Upper lobe of left lung (tissue), 6 donors: ENCODE measurements at regions not wholly inside any gene's neighbourhood (a gene's known extent, or its start where the extent isn't known, plus 50 kb on each side); places are given as distances from the start of the nearest gene placed in this dataset.
"Not testable (repeated sequence)": the region's sequence is repeated elsewhere in the genome, so short reads cannot be mapped to it uniquely, and the experiment has no call there.

Experiments
- ATAC-seq, 2 donors: fragments of 200-7000 bp; cut with Tn5 transposase; one replicate each; pipeline ENCODE4 v1.9.1; 2022; ENCODE audit warnings: mild to moderate bottlenecking in 2 of 2, moderate library complexity in 2 of 2; ENCODE audit not compliant: low FRiP score in 2 of 2
- DNase-seq, 2 donors: peaks; one replicate each; pipeline ENCODE4 v3.0.0-alpha.2; 2019 to 2020
- H3K27ac ChIP-seq, 4 donors: fragments of 200-600 bp; sonication (generic); one replicate each; pipeline ENCODE4 v1.5.1; 2016 to 2019
- H3K27me3 ChIP-seq, 4 donors: fragments of 200-600 bp; sonication (generic); one replicate each; pipeline ENCODE4 v1.5.1; 2017 to 2019
- H3K36me3 ChIP-seq, 4 donors: fragments of 200-600 bp; sonication (generic); one replicate each; pipeline ENCODE4 v1.5.1; 2016 to 2019
- H3K4me1 ChIP-seq, 4 donors: fragments of 200-600 bp; sonication (generic); one replicate each; pipeline ENCODE4 v1.5.1; 2018 to 2019
- H3K4me3 ChIP-seq, 4 donors: fragments of 200-600 bp; sonication (generic); one replicate each; pipeline ENCODE4 v1.5.1; 2017 to 2019; ENCODE audit warnings: mild to moderate bottlenecking in 2 of 4, moderate library complexity in 1 of 4
- H3K9me3 ChIP-seq, 4 donors: fragments of 200-600 bp; sonication (generic); one replicate each; pipeline ENCODE4 v1.5.1; 2018 to 2019
- EP300 ChIP-seq, 4 donors: sonication (generic); formaldehyde crosslinking; IDR thresholded peaks; one replicate each; pipeline ENCODE4 v1.5.1; 2017; ENCODE audit warnings: antibody characterized with exemption in 4 of 4, control low read depth in 2 of 4
- POLR2A ChIP-seq, 4 donors: fragments of 450-650 bp; IDR thresholded peaks; one replicate each; pipeline ENCODE4 v1.5.1; 2016 to 2017; ENCODE audit warnings: antibody characterized with exemption in 4 of 4, mild to moderate bottlenecking in 2 of 4
- POLR2AphosphoS5 ChIP-seq, 2 donors: sonication (generic); formaldehyde crosslinking; IDR thresholded peaks; one replicate each; pipeline ENCODE4 v1.5.1; 2017; ENCODE audit warnings: antibody characterized with exemption in 2 of 2
- WGBS, 2 donors: methylation state at CpG; one replicate each; pipeline ENCODE4 v1.1.5; 2017 to 2018; 5-methylcytosine and 5-hydroxymethylcytosine counted together
- TF ChIP-seq, protein P1 (sequence below), 6 experiments: fragments of 450-650 bp in 4 of 6; fragments of 200-600 bp in 2 of 6; sonication (generic) in 2 of 6; IDR thresholded peaks; one replicate each; pipeline ENCODE4 v1.5.1; 2016 to 2019; ENCODE audit warnings: antibody characterized with exemption in 6 of 6
- donor health status: DM: no; HTN: no; CAD: no; lungs with moderate emphysema.
- donor health status: DM: no; HTN: yes; CAD: no; lungs with severe emphysema.

DNA sequence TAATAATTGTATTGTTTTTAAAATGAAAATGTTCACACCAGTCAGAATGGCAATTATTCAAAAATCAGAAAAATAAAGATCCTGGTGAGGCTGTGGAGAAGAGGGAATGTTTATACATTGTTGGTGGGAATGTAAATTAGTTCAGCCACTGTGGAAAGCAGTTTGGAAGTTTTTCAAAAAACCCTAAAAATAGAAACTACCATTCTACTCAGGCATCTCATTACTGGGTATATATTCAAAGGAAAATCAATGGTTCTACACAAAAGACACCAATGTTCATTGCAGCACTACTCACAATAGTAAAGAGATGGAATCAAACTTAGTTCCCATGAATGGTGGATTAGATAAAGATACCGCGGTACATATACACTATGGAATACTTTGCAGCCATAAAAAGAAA lies 461.5 kb upstream of the ADGRB3 start:
- Histone ChIP-seq H3K4me1 (no peaks in the 10 kb centered on the region), H3K27ac (no peak overlapping the region), H3K27me3 (no peaks in the 10 kb centered on the region), H3K9me3 (no peaks in the 10 kb centered on the region), H3K4me3 (no peak overlapping the region), H3K36me3 (no peaks in the 10 kb centered on the region)
- DNase-seq = no peak
- 59 to 98% methylated on average over 2 of the region's 2 CpGs for WGBS, 2 donors
- TF ChIP-seq POLR2AphosphoS5 (IDR thresholded peaks at IDR 0.05) (no peak), POLR2A (IDR thresholded peaks at IDR 0.05) (no peak)
- TF ChIP-seq, protein P1, sequence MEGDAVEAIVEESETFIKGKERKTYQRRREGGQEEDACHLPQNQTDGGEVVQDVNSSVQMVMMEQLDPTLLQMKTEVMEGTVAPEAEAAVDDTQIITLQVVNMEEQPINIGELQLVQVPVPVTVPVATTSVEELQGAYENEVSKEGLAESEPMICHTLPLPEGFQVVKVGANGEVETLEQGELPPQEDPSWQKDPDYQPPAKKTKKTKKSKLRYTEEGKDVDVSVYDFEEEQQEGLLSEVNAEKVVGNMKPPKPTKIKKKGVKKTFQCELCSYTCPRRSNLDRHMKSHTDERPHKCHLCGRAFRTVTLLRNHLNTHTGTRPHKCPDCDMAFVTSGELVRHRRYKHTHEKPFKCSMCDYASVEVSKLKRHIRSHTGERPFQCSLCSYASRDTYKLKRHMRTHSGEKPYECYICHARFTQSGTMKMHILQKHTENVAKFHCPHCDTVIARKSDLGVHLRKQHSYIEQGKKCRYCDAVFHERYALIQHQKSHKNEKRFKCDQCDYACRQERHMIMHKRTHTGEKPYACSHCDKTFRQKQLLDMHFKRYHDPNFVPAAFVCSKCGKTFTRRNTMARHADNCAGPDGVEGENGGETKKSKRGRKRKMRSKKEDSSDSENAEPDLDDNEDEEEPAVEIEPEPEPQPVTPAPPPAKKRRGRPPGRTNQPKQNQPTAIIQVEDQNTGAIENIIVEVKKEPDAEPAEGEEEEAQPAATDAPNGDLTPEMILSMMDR (IDR thresholded peaks at IDR 0.05) = no peak
- ATAC-seq = no peak

DNA sequence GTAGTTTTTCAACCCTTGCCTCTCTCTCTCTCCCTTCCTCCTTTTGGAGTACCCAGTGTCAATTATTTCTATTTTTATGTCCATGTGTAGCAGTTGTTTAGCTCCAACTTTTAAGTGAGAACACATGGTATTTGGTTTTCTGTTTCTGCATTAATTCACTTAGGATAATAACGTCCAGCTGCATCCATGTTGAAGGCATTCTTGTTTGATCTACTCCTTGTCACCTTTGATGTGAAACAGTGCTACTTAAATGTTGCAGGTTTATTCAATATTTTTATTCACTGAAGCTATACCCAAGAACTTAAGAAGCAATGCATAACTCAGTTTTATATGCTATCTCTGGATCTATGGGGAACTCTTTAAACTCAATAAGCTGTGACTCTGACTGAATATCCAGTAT lies 465.2 kb upstream of the ADGRB3 start:
- Histone ChIP-seq H3K36me3 (no peaks in the 10 kb centered on the region), H3K4me1 (no peaks in the 10 kb centered on the region), H3K27ac (no peak overlapping the region), H3K9me3 (no peaks in the 10 kb centered on the region), H3K4me3 (no peak overlapping the region), H3K27me3 (no peaks in the 10 kb centered on the region)
- DNase-seq (no peak), ATAC-seq (no peak)
- TF ChIP-seq EP300 (IDR thresholded peaks at IDR 0.05) = no peak
- WGBS, 2 donors = 69 to 77% methylated on average over 1 of the region's 1 CpG

DNA sequence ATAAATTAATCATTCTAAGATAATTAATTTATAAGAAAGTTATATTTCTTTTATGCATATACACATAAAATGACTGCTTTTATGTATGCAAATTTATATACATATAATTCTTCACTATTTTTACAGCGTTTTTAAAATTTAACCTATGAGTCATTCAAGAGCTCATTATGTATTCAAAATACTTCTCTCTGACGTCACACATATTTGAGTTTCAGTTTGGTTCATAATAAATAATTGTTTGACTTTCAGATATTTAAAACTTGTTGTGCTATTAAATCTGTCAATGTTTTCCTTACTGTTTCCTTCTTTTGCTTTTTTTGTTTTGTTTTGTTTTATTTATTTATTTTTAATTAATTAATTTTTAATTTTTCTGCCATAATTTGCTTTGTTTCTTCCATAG lies 467.5 kb upstream of the ADGRB3 start:
- Histone ChIP-seq H3K27me3 (no peaks in the 10 kb centered on the region), H3K27ac (no peak overlapping the region), H3K36me3 (no peaks in the 10 kb centered on the region), H3K9me3 (no peaks in the 10 kb centered on the region), H3K4me3 (no peak overlapping the region), H3K4me1 (no peaks in the 10 kb centered on the region)
- WGBS, 2 donors = 67 to 81% methylated on average over 2 of the region's 2 CpGs
- TF ChIP-seq EP300 (IDR thresholded peaks at IDR 0.05) = no peak
- TF ChIP-seq POLR2A (IDR thresholded peaks at IDR 0.05) = no peak
- TF ChIP-seq POLR2AphosphoS5 (IDR thresholded peaks at IDR 0.05) = no peak
- TF ChIP-seq, protein P1 (IDR thresholded peaks at IDR 0.05) = no peak
- ATAC-seq (no peak), DNase-seq (no peak)

DNA sequence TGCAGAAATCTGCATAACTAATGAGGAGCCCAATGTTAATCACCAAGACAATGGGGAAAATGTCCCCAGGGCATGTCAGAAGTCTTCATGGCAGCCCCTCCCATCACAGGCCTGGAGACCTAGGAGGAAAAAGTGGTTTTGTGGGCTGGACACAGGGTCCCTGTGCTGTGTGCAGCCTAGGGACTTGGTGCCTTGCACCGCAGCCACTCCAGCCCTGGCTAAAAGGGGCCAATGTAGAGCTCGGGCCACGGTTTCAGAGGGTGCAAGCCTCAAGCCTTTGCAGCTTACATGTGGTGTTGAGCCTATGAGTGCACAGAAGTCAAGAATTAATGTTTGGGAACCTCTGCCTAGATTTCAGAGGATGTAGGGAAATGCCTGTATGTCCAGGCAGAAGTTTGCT lies 474.3 kb upstream of the ADGRB3 start:
- H3K27ac ChIP-seq, H3K4me3 ChIP-seq, H3K27me3 ChIP-seq, H3K36me3 ChIP-seq, ATAC-seq, H3K4me1 ChIP-seq: not testable (repeated sequence)
- DNase-seq = peak in 1 of 2 donors; percentile 13
- 82 to 90% methylated on average over 2 to 3 of the region's 3 CpGs for WGBS, 2 donors
- peaks cover 0 to 11% (median 2%) of the 10 kb centered on the region in 4 donors for H3K9me3 ChIP-seq

DNA sequence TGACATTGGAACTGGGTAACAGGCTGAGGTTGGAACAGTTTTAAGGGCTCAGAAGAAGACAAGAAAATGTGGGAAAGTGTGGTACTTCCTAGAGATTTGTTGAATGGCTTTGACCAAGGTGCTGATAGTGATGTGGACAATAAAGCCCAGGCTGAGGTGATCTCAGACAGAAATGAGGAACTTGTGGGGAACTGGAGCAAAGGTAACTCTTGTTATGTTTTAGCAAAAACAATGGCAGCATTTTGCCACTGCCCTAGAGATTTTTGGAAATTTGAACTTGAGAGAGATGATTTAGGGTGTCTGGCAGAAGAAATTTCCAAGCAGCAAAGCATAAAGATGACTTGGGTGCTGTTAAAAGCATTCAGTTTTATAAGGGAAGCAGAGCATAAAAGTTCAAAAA lies 474.7 kb upstream of the ADGRB3 start:
- ATAC-seq (no peak), DNase-seq (no peak)
- Histone ChIP-seq H3K36me3 (no peaks in the 10 kb centered on the region), H3K4me1 (no peaks in the 10 kb centered on the region), H3K4me3 (no peak overlapping the region), H3K9me3 (peaks cover 0 to 11% (median 2%) of the 10 kb centered on the region in 4 donors), H3K27ac (no peak overlapping the region), H3K27me3 (no peaks in the 10 kb centered on the region)
- no peak for TF ChIP-seq POLR2A (IDR thresholded peaks at IDR 0.05)
- TF ChIP-seq POLR2AphosphoS5 (IDR thresholded peaks at IDR 0.05) = no peak
- TF ChIP-seq, protein P1 (IDR thresholded peaks at IDR 0.05) = no peak

DNA sequence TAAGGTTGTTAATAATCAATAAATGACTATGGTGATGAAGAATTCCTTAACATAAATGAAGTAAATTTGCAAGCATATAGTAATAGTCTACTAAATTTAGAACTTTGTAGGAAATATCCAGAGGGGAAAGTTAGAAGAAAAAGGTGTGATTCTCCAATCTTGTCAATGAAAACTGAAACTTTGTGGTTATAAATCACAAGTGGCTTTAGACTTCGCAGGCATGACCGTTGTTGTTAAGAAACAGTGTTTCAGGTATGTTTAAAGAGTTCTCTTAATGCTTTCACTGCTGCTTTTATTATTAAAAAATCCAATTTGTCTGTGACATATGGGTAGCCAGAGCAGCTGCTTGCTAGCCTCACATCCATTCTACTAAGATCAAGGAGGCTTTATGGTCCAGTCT lies 475.6 kb upstream of the ADGRB3 start:
- no peaks in the 10 kb centered on the region for H3K4me1 ChIP-seq
- ATAC-seq (no peak), DNase-seq (no peak)
- no peaks in the 10 kb centered on the region for H3K27me3 ChIP-seq
- no peak overlapping the region for H3K4me3 ChIP-seq
- WGBS, 2 donors = 78 to 85% methylated on average over 2 of the region's 2 CpGs
- no peak overlapping the region for H3K27ac ChIP-seq
- TF ChIP-seq, protein P1 (IDR thresholded peaks at IDR 0.05) = no peak
- TF ChIP-seq POLR2A (IDR thresholded peaks at IDR 0.05) (no peak), POLR2AphosphoS5 (IDR thresholded peaks at IDR 0.05) (no peak)
- peaks cover 0 to 11% (median 2%) of the 10 kb centered on the region in 4 donors for H3K9me3 ChIP-seq
- no peaks in the 10 kb centered on the region for H3K36me3 ChIP-seq
